ENCODE measurements at regions not wholly inside any gene's neighbourhood (a gene's known extent, or its start where the extent isn't known, plus 50 kb on each side); places are given as distances from the start of the nearest gene placed in this dataset.

DNA sequence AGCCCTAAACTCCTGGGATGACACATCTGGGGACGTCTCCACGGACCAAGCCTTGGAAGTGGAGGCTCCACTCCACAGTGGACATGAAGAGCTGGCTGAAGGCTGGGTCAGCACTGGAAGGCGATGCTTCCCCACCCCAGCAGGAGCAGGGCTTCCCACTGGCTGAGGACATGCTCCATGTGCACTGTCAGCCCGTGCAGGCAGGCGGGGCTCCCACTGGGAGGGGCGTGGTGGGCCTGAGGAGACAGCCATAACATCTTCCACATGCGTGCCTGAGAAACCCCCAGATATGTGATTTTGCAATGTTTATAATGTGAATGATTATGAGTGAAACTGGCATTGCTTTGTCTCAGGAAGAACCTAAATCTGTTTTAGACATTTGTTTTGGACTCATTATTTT, 231.3 kb downstream of the KLF13 start:
- DNase-seq: no peak

DNA sequence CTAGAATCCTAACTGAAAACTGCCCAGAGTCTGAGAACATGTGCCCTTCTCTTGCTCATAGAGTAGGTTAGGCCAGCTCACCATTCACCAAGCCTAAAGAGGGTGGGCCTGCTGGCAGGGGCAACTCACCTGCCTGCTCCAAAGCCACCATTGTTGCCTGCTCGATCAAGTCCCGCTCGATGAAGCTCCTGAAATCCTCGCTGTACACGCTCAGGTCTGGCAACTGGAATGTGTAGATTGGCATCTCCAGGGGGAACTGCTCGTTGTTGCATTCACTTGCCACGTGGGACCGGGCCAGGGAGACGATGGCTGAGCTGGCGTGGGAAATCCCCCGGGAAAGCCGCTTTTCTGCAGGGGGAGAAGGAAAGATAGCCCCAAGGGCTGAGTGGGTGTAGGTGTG, 232.2 kb downstream of the KLF13 start:
- no peak for DNase-seq

DNA sequence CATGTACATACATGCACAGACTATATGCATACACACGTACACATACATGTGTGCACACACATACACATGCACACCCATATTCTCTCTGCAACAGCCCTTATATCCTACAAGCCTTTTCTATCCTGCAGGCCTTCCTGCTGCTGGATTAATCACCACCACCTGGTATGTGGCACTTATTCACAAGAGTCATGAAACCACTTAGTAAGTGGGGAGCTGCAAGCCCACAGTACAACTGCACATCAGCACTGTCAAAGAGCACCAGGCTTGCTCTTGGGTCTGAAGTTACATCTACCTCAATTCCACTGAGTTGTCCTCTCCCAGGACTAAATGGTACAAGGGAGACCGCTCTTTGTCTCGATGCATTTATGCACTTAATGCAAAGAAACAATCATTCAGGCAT, 233.2 kb downstream of the KLF13 start:
- no peak for DNase-seq

DNA sequence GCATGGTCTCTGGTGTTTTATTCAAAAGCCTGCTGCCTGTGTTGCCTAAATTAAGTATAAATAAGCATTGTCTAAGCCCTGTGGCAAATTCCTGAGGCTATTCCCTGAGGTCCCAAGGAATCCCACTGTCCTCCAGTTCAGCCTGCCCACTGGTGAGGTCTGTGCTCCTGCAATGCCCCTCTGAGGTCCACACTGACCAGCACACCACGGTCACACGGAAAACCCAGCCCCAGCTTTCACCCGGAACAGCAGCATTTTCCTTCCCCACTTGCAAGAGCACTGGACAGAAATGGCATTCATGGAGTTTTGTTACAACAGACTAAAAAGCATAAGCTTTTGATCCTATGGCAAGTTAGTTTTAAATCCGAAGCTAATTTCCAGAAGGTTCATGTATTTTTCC, 234.0 kb downstream of the KLF13 start:
- no peak for DNase-seq

DNA sequence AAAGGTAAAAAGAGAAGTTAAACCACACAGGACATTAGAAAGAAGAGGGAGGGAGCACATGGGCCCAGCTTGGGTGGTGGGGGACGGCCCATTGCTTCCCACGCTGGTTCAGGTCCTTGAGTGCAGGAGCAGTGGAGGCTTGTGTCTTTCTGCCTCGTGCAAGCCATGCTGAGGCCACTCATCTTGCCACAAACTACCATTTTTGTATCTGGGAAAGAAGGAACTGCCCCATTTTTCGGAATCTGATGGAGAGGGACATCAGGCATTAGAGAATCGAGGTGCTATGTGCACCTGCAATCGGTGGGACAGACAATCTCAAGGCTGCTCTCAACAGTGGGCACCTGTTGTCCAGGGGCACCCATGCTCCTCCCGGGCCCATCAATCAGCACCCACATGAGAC, 234.5 kb downstream of the KLF13 start:
- no peak for DNase-seq

DNA sequence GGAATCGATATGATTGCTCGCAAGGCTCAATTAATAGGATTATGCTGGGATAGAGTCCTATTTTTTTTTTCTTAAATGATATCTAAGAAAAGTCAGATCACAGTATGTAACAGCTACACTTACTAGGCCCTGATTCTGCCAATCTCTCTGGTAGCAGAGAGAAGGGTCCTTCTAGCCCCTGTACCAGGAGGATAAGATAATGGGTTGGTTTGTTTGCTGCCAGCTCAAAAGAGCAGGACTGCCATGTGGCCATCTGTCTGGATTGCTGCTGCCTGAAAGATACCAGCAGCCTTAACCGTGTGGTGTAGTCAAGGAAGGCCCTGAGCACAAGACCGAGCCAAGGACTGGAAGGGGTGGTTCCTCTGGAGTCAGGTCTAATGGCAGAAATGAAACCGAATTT, 236.4 kb downstream of the KLF13 start:
- no peak for DNase-seq

DNA sequence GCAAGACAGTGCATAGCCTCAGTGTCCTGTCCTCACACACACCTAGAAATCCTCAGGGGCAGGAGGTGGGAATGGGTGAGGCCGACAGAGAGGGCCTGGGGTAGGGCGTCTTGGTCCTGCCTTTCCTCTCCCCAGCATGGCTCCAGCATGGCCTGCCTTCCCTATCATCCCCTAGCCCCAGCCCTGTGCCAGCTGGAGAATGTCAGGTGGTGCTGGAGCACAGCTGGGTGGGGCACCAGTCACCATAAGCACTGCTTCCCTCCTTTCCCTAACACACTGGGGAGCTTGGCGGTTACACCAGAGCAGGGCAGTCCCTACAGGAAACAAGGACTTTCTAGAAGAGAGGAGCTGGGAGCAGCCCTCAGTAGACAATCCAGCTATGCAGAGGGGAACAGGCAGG, 236.8 kb downstream of the KLF13 start:
- no peak for DNase-seq

DNA sequence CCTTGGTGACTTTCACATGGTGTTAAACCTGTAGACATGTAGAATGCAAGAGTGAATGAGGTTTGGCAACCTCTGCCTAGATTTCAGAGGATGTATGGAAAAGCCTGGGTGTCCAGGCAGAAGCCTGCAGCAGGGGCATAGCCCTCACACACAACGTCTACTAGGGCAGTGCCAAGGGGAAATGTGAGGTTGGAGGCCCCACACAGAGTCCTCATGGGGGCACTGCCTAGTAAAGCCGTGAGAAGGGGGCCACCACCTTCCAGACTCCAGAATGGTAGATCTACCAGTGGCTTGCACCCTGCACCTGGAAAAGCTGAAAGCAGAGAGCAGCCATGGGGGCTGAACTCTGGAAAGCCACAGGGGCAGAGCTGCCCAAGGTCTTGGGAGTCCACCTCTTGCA, 241.2 kb downstream of the KLF13 start:
- DNase-seq: no peak

DNA sequence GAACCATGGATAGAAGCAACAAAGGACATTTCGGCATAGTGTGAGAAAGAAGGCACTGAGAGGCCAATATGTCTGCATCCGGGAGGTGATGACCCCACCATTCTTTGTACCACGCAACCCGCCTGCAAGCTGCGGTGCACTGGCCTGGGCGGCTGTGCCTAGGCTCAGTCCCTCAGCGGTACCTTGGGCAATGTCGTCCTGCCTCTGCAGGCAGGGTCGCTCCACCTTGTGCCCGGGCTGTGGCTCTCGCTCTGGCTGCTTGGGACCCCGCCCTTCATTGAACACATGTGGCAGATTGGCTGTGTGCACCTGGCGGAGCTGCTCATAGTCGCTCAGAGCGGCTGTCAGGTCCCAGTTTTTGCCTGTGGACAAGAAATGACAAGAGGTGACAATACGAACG, 243.2 kb downstream of the KLF13 start:
- no peak for DNase-seq

DNA sequence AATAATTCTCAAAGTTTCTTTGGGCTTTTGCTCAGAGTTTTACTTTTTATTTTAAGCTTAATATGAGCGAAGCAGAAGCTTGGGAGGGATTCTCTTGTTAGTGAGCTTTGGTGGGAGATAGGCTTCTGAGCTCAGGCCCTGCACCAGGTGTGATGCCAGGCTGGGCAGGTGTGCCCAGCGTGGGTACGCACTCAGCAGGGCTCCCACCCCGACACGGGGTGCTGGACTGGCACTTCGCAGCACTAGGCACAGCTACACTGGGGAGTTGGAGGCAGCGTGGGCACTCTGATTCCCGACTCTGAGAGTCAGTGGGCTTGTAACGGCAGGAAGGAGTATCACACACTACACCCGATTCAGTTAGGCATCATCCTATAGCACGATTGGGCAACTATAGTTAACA, 244.0 kb downstream of the KLF13 start:
- no peak for DNase-seq

DNA sequence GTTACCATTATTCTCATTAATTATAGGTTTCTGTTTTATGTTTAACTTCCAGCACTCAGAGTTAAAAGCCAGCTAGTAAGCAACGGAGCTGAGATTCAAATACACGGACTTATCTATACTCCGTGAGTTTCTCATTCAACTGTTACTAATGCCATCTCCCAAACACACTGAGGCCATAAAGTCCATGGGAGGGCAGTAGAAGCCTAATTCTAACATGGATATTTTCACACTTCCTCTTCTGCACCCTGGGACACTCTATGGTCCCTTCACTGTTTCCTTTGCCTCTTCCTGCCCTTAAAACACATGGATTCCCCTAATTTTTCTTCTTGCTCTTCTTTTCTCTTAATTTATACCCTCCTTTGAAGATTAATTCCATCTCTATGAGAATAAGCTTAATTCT, 245.0 kb downstream of the KLF13 start:
- no peak for DNase-seq

DNA sequence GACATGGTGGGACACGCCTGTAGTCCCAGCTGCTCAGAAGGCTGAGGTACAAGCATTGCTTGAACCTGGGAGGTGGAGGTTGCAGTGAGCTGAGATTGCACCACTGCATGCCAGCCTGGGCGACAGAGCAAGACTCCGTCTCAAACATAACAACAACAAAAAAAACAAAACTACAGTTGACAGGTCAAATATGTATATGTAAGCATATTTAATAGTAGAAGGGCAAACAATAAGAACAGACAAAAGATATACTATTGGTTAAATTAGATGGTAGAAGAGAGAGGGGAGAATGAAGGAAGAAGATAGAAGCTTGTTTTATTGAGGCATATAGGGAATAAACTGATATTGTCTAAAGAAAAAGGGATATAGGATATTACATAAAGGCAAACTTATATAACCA, 247.1 kb downstream of the KLF13 start:
- no peak for DNase-seq

DNA sequence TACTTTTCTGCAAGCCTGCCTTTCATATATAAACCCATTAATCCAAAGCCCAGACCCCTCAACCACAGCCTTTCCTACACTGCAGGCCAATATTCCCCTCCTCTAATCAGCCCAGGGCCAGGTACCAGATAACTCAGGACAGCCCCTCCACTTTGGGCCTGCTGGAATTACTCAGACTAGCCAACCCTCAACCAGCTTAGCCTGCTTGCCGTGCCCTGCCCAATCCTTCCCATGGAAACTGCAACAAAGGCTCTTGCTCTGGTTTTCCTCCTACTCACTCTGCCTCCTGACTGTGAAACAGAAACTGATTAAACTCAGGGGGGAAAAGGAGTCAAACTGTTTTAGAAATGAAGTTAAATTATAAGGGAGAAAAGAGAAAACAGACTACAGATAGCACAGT, 248.1 kb downstream of the KLF13 start:
- DNase-seq: no peak

DNA sequence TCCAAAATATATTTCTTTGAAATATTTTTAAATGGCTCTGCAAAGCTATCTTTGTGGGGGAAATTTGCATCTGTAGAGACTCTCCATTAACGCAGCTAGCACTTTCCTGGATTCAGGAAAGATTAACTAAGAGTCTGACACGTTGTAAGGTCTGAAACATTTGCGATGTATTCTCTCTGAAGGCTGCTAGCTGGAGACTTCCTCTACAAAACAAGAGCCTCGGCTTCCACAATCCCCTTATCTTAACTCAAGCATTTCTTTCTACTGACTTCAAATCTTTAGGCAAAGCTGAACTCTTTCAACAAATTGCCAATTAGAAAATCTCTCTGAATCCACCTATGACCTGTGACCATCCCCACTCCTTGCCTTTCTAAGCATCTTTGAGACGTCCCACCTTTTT, 250.5 kb downstream of the KLF13 start:
- no peak for DNase-seq

DNA sequence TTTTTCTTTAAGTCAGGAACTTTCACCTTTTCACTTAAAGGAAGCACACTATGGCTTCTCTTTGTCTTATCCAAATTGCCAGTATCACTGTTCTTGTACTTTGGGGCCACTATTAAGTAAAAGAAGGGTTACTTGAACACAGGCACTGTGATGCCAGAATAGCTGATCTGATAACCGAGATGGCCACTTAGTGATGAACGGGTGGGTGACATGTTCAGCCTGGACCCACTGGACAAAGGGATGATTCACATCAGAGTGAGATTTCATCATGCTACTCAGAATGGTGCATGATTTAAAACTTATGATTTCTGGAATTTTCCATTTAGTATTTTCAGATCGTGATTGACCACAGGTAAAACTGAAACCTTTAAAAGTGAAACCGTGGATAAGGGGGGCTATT, 252.6 kb downstream of the KLF13 start:
- DNase-seq: no peak

DNA sequence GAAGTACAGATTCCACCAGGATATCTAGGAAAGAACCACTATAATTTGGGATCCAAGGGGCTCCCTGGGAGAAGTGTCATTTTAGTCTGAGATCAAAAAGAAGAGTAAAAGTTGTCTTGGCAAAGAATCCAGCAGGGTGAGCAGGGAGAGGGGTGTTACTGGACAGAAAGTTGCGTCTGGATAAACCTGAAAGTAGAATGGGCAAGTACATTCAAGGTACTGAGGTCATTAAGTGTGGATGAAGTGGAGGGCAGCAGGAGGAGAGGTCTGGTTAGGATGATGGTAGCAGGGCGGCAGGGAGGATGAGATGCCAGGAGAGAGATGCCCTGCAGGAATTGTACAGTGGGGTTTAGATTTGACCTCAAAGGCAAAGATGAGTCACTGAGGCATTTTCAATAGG, 253.3 kb downstream of the KLF13 start:
- DNase-seq: no peak

DNA sequence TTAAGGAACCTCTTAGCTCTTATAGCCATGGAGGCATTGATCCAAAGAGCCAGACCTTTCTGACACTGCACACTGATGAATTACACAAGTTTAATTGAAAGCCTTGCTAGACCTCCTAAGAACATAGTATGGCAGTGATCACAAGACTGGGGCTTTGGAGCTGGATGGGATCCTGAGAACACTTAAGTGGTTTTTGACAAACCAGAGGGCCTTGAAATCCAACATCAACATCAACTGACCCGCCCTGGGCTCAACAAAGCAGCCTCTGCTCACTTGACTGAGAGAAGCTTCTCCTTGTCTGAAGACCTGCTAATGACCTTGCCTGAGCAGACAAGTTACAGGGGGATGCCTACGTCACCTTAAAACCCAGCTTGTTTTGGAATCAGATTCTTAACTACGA, 257.6 kb downstream of the KLF13 start:
- no peak for DNase-seq

DNA sequence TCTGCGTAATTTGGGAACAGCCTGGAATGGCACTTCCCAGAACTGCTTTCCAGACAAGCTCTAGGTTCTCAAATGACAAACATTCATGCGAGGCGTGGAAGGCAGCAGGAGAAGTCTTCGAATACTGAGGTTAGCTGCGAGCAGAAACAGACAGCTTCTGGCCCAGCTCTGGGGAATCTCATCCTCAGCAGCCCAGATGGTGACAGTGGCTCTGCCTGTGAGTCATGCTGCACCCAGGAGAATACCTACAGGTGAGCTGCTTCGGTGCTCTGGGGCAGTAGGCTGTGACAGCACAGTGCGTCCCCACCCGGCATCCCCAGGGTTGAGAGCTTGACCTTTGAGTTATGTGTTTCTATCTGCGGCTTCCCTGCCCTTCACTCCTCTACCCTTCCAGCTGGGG, 258.6 kb downstream of the KLF13 start:
- no peak for DNase-seq

DNA sequence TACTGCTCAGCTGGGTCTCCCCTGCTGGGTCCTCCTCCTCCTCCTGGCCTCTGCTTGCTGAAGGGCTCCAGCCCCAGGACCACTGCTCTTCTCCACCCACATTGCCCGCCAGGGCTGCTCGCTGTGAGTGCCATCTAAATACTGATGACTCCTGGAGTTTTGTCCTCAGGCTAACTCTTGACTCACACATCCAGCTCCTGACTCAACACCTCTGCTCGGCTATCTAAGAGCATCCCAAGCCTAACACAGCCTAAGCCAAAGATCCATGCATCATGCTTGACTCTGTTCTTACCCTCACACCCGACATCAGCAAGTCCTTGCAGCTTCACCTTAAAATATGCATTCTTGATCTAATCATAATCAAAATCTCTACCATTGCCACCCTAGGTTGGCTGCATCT, 260.2 kb downstream of the KLF13 start:
- no peak for DNase-seq

DNA sequence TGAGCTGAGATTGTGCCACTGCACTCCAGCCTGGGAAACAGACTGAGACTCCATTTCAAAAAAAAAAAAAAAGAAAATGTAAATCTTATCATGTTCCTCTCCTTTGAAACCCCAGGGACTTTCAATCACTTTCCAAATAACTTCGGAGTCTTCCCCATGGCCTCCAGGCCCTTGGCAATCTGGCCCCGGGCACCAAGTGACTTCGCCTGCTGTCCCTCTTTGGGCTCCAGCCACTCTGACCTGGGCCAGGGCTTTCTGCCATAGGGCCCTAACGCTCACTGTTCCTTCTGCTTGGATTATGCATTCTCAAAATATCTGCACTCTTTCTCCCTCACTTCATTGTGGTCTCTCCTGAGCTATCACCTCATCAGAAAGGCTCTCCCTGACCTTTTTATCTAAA, 260.9 kb downstream of the KLF13 start:
- DNase-seq: no peak

DNA sequence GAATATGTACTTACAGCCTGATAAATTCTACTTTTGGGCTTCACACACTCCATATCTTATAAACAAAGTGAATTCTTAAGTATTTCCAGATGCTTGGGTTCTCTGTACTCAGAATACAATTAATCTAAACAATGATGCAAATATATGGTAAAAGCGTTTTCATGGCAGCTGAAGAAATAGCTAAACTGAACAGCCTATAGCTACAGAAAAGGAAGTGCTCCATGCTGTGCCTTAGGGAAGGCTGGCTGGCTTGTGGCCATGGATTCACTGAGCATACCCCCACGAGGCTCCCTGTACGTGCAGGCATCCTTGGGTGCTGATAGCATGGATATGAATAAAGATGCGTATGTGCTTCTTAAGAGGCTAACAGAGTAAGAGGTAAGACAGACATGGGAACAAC, 264.0 kb downstream of the KLF13 start:
- no peak for DNase-seq

DNA sequence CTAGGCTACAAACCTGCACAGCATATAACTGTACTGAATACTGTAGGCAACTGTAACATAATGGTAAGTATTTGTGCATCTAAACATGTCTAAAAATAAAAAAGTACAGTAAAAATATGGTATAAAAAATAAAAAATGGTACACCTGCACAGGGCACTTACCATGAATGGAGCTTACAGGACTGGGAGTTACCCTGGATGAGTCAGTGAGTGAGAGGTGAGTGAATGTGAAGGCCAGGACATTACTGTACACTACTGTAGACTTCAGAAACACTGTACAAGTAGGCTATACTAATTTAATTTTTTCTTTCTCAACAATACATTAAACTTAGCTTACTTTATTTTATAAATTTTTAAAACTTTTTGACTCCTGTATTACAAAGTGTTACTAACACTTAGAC, 265.3 kb downstream of the KLF13 start:
- no peak for DNase-seq

DNA sequence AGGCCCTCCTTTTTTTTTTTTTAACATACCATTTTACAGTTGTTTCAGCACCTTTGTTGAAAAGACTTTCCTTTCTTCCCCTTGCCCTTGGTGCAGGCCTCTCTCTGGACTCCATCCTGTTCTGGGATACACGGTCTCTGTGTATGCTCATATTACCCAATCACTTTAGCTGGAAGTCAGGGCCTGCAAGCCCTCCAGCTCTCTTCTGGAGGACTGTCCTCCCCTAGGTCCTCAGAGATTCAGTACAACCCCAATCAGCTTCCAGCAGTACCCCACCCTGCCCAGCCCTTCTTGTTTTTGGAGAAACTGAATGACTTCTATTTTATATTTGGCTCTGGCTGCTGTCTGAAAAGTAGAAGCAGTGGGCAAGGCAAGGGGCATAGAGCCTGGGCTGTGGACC, 270.8 kb downstream of the KLF13 start:
- DNase-seq: no peak

DNA sequence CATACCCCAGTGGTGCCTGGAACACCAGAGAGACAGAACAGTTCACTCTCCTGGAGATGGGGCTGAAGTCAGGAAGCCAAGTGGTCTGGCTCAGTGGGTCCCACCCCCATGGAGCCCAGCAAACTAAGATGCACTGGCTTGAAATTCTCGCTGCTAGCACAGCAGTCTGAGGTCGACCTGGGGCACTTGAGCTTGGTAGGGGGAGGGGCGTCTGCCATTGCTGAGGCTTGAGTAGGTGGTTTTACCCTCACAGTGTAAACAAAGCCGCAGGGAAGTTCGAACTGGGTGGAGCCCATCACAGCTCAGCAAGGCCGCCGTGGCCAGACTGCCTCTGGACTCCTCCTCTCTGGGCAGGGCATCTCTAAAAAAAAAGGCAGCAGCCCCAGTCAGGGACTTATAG, 272.0 kb downstream of the KLF13 start:
- no peak for DNase-seq

DNA sequence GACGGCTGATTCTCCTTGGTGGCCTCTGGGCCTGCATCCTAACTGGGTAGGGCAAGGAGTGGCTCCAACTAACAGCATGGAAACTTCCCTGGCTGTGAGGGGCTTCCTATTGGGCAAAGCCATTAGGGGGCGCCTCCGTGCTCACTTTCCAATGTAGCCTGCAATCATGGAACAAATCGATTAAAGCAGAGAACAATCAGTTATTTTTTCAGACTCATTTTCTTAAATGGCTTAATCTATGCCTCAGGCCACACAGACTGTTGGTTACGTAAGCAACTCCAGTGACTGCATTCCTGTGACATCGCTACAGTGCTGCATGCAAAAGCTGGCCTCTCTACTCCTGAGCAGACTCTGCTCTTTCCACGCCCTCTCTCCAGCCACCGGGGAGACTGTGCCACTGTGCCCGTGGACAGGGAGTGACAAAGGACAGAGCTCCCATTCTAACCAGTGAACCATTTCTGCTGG, 278.9 kb downstream of the KLF13 start:
- no peak for DNase-seq

DNA sequence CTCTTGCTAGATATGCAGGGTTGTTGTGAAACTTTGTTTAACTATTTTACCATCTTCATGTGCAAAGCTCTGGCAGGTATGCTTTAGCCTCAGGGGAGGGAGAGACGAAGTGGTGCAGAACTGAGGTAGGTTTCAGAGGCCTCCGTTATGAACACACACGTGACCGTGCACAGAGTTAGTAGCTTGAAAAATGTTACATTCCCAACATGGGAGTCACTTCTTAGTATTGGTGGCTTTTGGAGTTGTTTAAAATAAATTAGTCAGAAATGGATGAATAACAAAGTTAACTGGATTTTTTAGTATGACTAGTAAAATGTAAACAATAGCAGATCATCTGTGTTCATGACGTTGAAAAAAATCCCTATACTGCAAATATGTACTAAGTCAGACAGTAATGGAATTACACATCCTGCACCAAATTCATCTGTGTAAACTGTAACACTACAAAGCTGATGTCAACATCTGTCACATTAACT, 279.6 kb downstream of the KLF13 start:
- no peak for DNase-seq
